Caco-2 (cell line): ENCODE measurements at regions not wholly inside any gene's neighbourhood (a gene's known extent, or its start where the extent isn't known, plus 50 kb on each side); places are given as distances from the start of the nearest gene placed in this dataset.

ENCODE experiments used
- BruUV-seq: library from RNA; stranded (reverse); fragments of 400-500 nt; replicated peaks from 2 replicates; lab custom pipeline; 2021; lab: Mats Ljungman, UMichigan
- CTCF ChIA-PET: fragments of 300-600 bp; sonication (Branson Sonifier 250); formaldehyde crosslinking; loops from one replicate; lab custom pipeline; 2022; ENCODE audit warnings: antibody characterized with exemption; lab: Charles Lee
- POLR2A ChIA-PET: fragments of 300-600 bp; sonication (Branson Sonifier 250); formaldehyde crosslinking; loops from one replicate; lab custom pipeline; 2022; ENCODE audit warnings: antibody characterized with exemption; lab: Charles Lee
- DNase-seq, 2 experiments: peaks; one replicate each; pipeline versions ENCODE4 v3.0.0 to v3.0.0-alpha.2; 2020 to 2022
- H3K27me3 ChIP-seq: replicated peaks from 2 replicates; pipeline ENCODE4 v1.6.0; 2011; ENCODE audit warnings: low read length; ENCODE audit not compliant: control insufficient read depth, insufficient read depth
- H3K36me3 ChIP-seq: 2 replicates; pipeline ENCODE4 v1.5.1; 2011; ENCODE audit warnings: low read length; ENCODE audit not compliant: control insufficient read depth, insufficient read depth
- H3K4me1 ChIP-seq: fragments of 250-450 bp; sonication (Bioruptor Pico); 2 replicates; pipeline ENCODE4 v1.5.1; 2020; ENCODE audit warnings: mild to moderate bottlenecking
- H3K4me3 ChIP-seq: 2 replicates; pipeline ENCODE4 v1.5.1; 2011; ENCODE audit warnings: low read depth, mild to moderate bottlenecking, control low read depth, low read length
- H3K9me3 ChIP-seq: fragments of 250-450 bp; sonication (Bioruptor Pico); 2 replicates; pipeline ENCODE4 v1.5.1; 2020; ENCODE audit warnings: mild to moderate bottlenecking, moderate library complexity
- H3K27ac Mint-ChIP-seq: one replicate; pipeline ENCODE4 v1.8.0; 2022; ENCODE audit warnings: mixed read lengths; ENCODE audit not compliant: unreplicated experiment
- H3K27me3 Mint-ChIP-seq: one replicate; pipeline ENCODE4 v1.8.0; 2022; ENCODE audit warnings: mixed read lengths; ENCODE audit not compliant: insufficient read depth, unreplicated experiment
- H3K36me3 Mint-ChIP-seq: one replicate; pipeline ENCODE4 v1.8.0; 2022; ENCODE audit warnings: mild to moderate bottlenecking, mixed read lengths; ENCODE audit not compliant: insufficient read depth, unreplicated experiment
- H3K4me1 Mint-ChIP-seq: one replicate; pipeline ENCODE4 v1.8.0; 2022; ENCODE audit warnings: low read depth, mixed read lengths; ENCODE audit not compliant: unreplicated experiment
- H3K4me3 Mint-ChIP-seq: one replicate; pipeline ENCODE4 v1.8.0; 2022; ENCODE audit warnings: mild to moderate bottlenecking, moderate library complexity, mixed read lengths; ENCODE audit not compliant: unreplicated experiment
- H3K9me3 Mint-ChIP-seq: one replicate; pipeline ENCODE4 v1.8.0; 2022; ENCODE audit warnings: mixed read lengths; ENCODE audit not compliant: unreplicated experiment
- CTCF ChIP-seq, 2 experiments: fragments of 200-600 bp in 1 of 2; IDR thresholded peaks; 1 replicate in 1 of 2; 2 replicates in 1 of 2; pipeline versions ENCODE4 v1.5.1 to v1.8.0; 2011 to 2022; ENCODE audit warnings: antibody characterized with exemption in 1 of 2, control low read depth in 1 of 2, inconsistent platforms in 1 of 2, low read depth in 1 of 2, low read length in 1 of 2, mild to moderate bottlenecking in 1 of 2, moderate library complexity in 1 of 2; ENCODE audit not compliant: insufficient read depth in 1 of 2, severe bottlenecking in 1 of 2, unreplicated experiment in 1 of 2
- intact Hi-C: fragments of 100-400 bp; cut with micrococcal nuclease; formaldehyde crosslinking; loops from one replicate; pipeline ENCODE4 v1.10.0; 2022; ENCODE audit not compliant: unreplicated experiment

GRCh38 chr4:136691607-136692006, 840.7 kb downstream of the PCDH18 start:
- intact Hi-C loops = no loop called here
- no TSS peak for BruUV-seq
- no peak overlapping the region for H3K4me3 Mint-ChIP-seq

GRCh38 chr4:136690360-136690759, 841.9 kb downstream of the PCDH18 start:
- Histone ChIP-seq H3K36me3 (no peaks in the 10 kb centered on the region), H3K27me3 (no peaks in the 10 kb centered on the region), H3K9me3 (no peaks in the 10 kb centered on the region), H3K4me1 (no peaks in the 10 kb centered on the region), H3K4me3 (no peak overlapping the region)
- Mint-ChIP-seq H3K27me3 (no peaks in the 10 kb centered on the region), H3K36me3 (no peaks in the 10 kb centered on the region), H3K27ac (no peak overlapping the region), H3K4me1 (no peaks in the 10 kb centered on the region), H3K9me3 (no peaks in the 10 kb centered on the region), H3K4me3 (no peak overlapping the region)
- TF ChIP-seq CTCF (IDR thresholded peaks at IDR 0.05; ENCODE audit: insufficient read depth in 1 of 2, low read depth in 1 of 2, low read length in 1 of 2, severe bottlenecking in 1 of 2, unreplicated experiment in 1 of 2) = no peak
- intact Hi-C loops = no loop called here
- DNase-seq = no peak
- ChIA-PET POLR2A (no interaction called here), CTCF (no interaction called here)
- no TSS peak for BruUV-seq

More at GRCh38 chr4:136691607-136692006, 840.7 kb downstream of the PCDH18 start:
- Histone ChIP-seq H3K4me3 (no peak overlapping the region), H3K36me3 (no peaks in the 10 kb centered on the region), H3K27me3 (no peaks in the 10 kb centered on the region), H3K9me3 (no peaks in the 10 kb centered on the region), H3K4me1 (no peaks in the 10 kb centered on the region)
- no peak for TF ChIP-seq CTCF (IDR thresholded peaks at IDR 0.05; ENCODE audit: insufficient read depth in 1 of 2, low read depth in 1 of 2, low read length in 1 of 2, severe bottlenecking in 1 of 2, unreplicated experiment in 1 of 2)
- no peak for DNase-seq
- POLR2A ChIA-PET = no interaction called here
- no peaks in the 10 kb centered on the region for H3K27me3 Mint-ChIP-seq
- H3K36me3 Mint-ChIP-seq = no peaks in the 10 kb centered on the region
- CTCF ChIA-PET = no interaction called here
- no peaks in the 10 kb centered on the region for H3K4me1 Mint-ChIP-seq
- no peaks in the 10 kb centered on the region for H3K9me3 Mint-ChIP-seq
- no peak overlapping the region for H3K27ac Mint-ChIP-seq

GRCh38 chr4:136687596-136687995, 844.7 kb downstream of the PCDH18 start:
- H3K4me1 ChIP-seq = no peaks in the 10 kb centered on the region
- H3K4me3 Mint-ChIP-seq = no peak overlapping the region
- no peaks in the 10 kb centered on the region for H3K4me1 Mint-ChIP-seq
- no peak for TF ChIP-seq CTCF (IDR thresholded peaks at IDR 0.05; ENCODE audit: insufficient read depth in 1 of 2, low read depth in 1 of 2, low read length in 1 of 2, severe bottlenecking in 1 of 2, unreplicated experiment in 1 of 2)
- H3K4me3 ChIP-seq = no peak overlapping the region
- H3K27me3 Mint-ChIP-seq = peaks cover 6% of the 10 kb centered on the region
- no peaks in the 10 kb centered on the region for H3K36me3 Mint-ChIP-seq
- no TSS peak for BruUV-seq
- no peaks in the 10 kb centered on the region for H3K36me3 ChIP-seq
- H3K9me3 Mint-ChIP-seq = no peaks in the 10 kb centered on the region
- no peak for DNase-seq
- POLR2A ChIA-PET = no interaction called here
- intact Hi-C loops = loop anchor here (1.0 kb wide), 1 partner anchor 177 kb away; no protein-coding TSS in a partner anchor
- no peaks in the 10 kb centered on the region for H3K27me3 ChIP-seq
- H3K27ac Mint-ChIP-seq = no peak overlapping the region
- H3K9me3 ChIP-seq = no peaks in the 10 kb centered on the region
- CTCF ChIA-PET = no interaction called here
